H9 (cell line): ENCODE measurements at regions not wholly inside any gene's neighbourhood (a gene's known extent, or its start where the extent isn't known, plus 50 kb on each side); places are given as distances from the start of the nearest gene placed in this dataset.

Experiments
- DNase-seq: peaks from one replicate; pipeline ENCODE4 v3.0.0-alpha.2; 2017
- H2AFZ ChIP-seq: one replicate; pipeline ENCODE4 v1.6.1; 2013; ENCODE audit warnings: mild to moderate bottlenecking, low read length, control low read depth, moderate library complexity
- H2AK5ac ChIP-seq: 2 replicates; pipeline ENCODE4 v1.6.1; 2013; ENCODE audit warnings: low read length, control low read depth, mixed read lengths; ENCODE audit not compliant: insufficient read length
- H2BK120ac ChIP-seq: one replicate; pipeline ENCODE4 v1.6.1; 2013; ENCODE audit warnings: low read depth, mild to moderate bottlenecking, low read length, control low read depth, inconsistent platforms; ENCODE audit not compliant: poor library complexity, severe bottlenecking
- H2BK12ac ChIP-seq: 2 replicates; pipeline ENCODE4 v1.6.1; 2013; ENCODE audit warnings: low read length, control low read depth, mixed read lengths, low read depth; ENCODE audit not compliant: insufficient read length
- H2BK15ac ChIP-seq: 2 replicates; pipeline ENCODE4 v1.6.1; 2013; ENCODE audit warnings: low read depth, low read length, control low read depth
- H2BK20ac ChIP-seq: one replicate; pipeline ENCODE4 v1.6.1; 2013; ENCODE audit warnings: low read depth, mild to moderate bottlenecking, low read length, control low read depth, inconsistent platforms; ENCODE audit not compliant: poor library complexity, severe bottlenecking
- H2BK5ac ChIP-seq: 2 replicates; pipeline ENCODE4 v1.6.1; 2013; ENCODE audit warnings: low read length, control low read depth, mixed read lengths; ENCODE audit not compliant: insufficient read length
- H3K14ac ChIP-seq: 2 replicates; pipeline ENCODE4 v1.6.1; 2013; ENCODE audit warnings: low read length, control low read depth; ENCODE audit not compliant: insufficient read depth
- H3K18ac ChIP-seq: 2 replicates; pipeline ENCODE4 v1.6.1; 2013; ENCODE audit warnings: low read depth, mild to moderate bottlenecking, mixed read lengths, low read length, control low read depth; ENCODE audit not compliant: insufficient read length
- H3K23ac ChIP-seq: 2 replicates; pipeline ENCODE4 v1.6.1; 2013; ENCODE audit warnings: low read length, control low read depth, mixed read lengths, low read depth; ENCODE audit not compliant: insufficient read length
- H3K23me2 ChIP-seq: 2 replicates; pipeline ENCODE4 v1.6.1; 2013; ENCODE audit warnings: low read depth, mild to moderate bottlenecking, mixed read lengths, low read length, control low read depth; ENCODE audit not compliant: insufficient read length, poor library complexity, severe bottlenecking
- H3K27ac ChIP-seq: 2 replicates; pipeline ENCODE4 v1.5.1; 2013; ENCODE audit warnings: low read length, control low read depth, mixed read lengths, low read depth; ENCODE audit not compliant: insufficient read length
- H3K27me3 ChIP-seq: 2 replicates; pipeline ENCODE4 v1.6.1; 2013; ENCODE audit warnings: low read length, control low read depth, inconsistent platforms; ENCODE audit not compliant: insufficient read depth
- H3K4ac ChIP-seq: 2 replicates; pipeline ENCODE4 v1.6.1; 2013; ENCODE audit warnings: low read depth, mild to moderate bottlenecking, control low read depth, inconsistent platforms, low read length, moderate library complexity
- H3K4me1 ChIP-seq: 2 replicates; pipeline ENCODE4 v1.6.1; 2013; ENCODE audit warnings: low read length, control low read depth, inconsistent platforms; ENCODE audit not compliant: insufficient read depth
- H3K4me2 ChIP-seq: 2 replicates; pipeline ENCODE4 v1.6.1; 2013; ENCODE audit warnings: low read length, control low read depth, mixed read lengths; ENCODE audit not compliant: insufficient read length, insufficient read depth
- H3K56ac ChIP-seq: 2 replicates; pipeline ENCODE4 v1.6.1; 2013; ENCODE audit warnings: low read depth, mild to moderate bottlenecking, mixed read lengths, low read length, control low read depth; ENCODE audit not compliant: insufficient read length
- H3K79me1 ChIP-seq: 2 replicates; pipeline ENCODE4 v1.6.1; 2013; ENCODE audit warnings: low read depth, mild to moderate bottlenecking, moderate library complexity, low read length, control low read depth, inconsistent platforms; ENCODE audit not compliant: insufficient read depth, poor library complexity, severe bottlenecking
- H3K79me2 ChIP-seq: 2 replicates; pipeline ENCODE4 v1.6.1; 2013; ENCODE audit warnings: low read length, control low read depth, inconsistent platforms; ENCODE audit not compliant: insufficient read depth
- H3K9ac ChIP-seq: 2 replicates; pipeline ENCODE4 v1.6.1; 2013; ENCODE audit warnings: low read length, control low read depth, mixed read lengths; ENCODE audit not compliant: insufficient read length; ENCODE audit errors: extremely low read depth
- H3K9me3 ChIP-seq: one replicate; pipeline ENCODE4 v1.6.1; 2013; ENCODE audit warnings: low read depth, low read length, inconsistent platforms; ENCODE audit not compliant: control insufficient read depth
- H3T11ph ChIP-seq: one replicate; pipeline ENCODE4 v1.6.1; 2013; ENCODE audit warnings: mild to moderate bottlenecking, low read length, control low read depth, inconsistent platforms
- H4K20me1 ChIP-seq: one replicate; pipeline ENCODE4 v1.6.1; 2013; ENCODE audit not compliant: control insufficient read depth, insufficient read length, insufficient read depth
- H4K5ac ChIP-seq: 2 replicates; pipeline ENCODE4 v1.6.1; 2013; ENCODE audit warnings: low read depth, mild to moderate bottlenecking, mixed read lengths, low read length, control low read depth; ENCODE audit not compliant: insufficient read length
- H4K8ac ChIP-seq: replicated peaks from 2 replicates; pipeline ENCODE4 v1.6.1; 2013; ENCODE audit warnings: low read length, control low read depth, mixed read lengths, low read depth; ENCODE audit not compliant: insufficient read length
- H4K91ac ChIP-seq: 2 replicates; pipeline ENCODE4 v1.6.1; 2013; ENCODE audit warnings: low read depth, mild to moderate bottlenecking, moderate library complexity, mixed read lengths, low read length, control low read depth; ENCODE audit not compliant: insufficient read length
- H3K27ac Mint-ChIP-seq, 3 experiments: 2 replicates in 2 of 3; 3 replicates in 1 of 3; pipeline ENCODE4 v1.8.0; 2020 to 2021; ENCODE audit warnings: mixed read lengths in 3 of 3, mild to moderate bottlenecking in 1 of 3, moderate library complexity in 1 of 3
- H3K27me3 Mint-ChIP-seq: 2 replicates; pipeline ENCODE4 v1.8.0; 2021; ENCODE audit warnings: low read depth, mild to moderate bottlenecking, moderate library complexity, mixed read lengths
- H3K36me3 Mint-ChIP-seq, 3 experiments: 2 replicates in 2 of 3; 3 replicates in 1 of 3; pipeline ENCODE4 v1.8.0; 2020 to 2021; ENCODE audit warnings: low read depth in 3 of 3, mixed read lengths in 3 of 3; ENCODE audit not compliant: insufficient read depth in 1 of 3
- H3K4me1 Mint-ChIP-seq, 2 experiments: 2 replicates each; pipeline ENCODE4 v1.8.0; 2020; ENCODE audit warnings: mixed read lengths in 2 of 2
- H3K4me3 Mint-ChIP-seq, 2 experiments: 2 replicates in 1 of 2; 3 replicates in 1 of 2; pipeline ENCODE4 v1.8.0; 2020 to 2021; ENCODE audit warnings: mild to moderate bottlenecking in 2 of 2, mixed read lengths in 2 of 2, moderate library complexity in 1 of 2
- H3K9me3 Mint-ChIP-seq, 2 experiments: 2 replicates in 1 of 2; 3 replicates in 1 of 2; pipeline ENCODE4 v1.8.0; 2020; ENCODE audit warnings: mild to moderate bottlenecking in 2 of 2, mixed read lengths in 2 of 2, moderate library complexity in 1 of 2
- WGBS: extraction: QIAGEN DNeasy Blood & Tissue Kit; methylation state at CpG from one replicate; pipeline ENCODE4 v1.1.7; 2013; ENCODE audit warnings: missing lambda C conversion rate, low lambda C conversion rate, mixed read lengths; ENCODE audit not compliant: insufficient read length; ENCODE audit errors: extremely low coverage; 5-methylcytosine and 5-hydroxymethylcytosine counted together
- TF ChIP-seq, protein P1 (sequence below): fragments of 200-600 bp; sonication (generic); conservative IDR thresholded peaks from 3 replicates; pipeline ENCODE4 v1.8.0; 2021; ENCODE audit warnings: antibody characterized with exemption, mild to moderate bottlenecking

- H3K4me2 ChIP-seq, result no peak overlapping the region
- no peak for DNase-seq
- no peak overlapping the region for H3K27ac ChIP-seq
- Mint-ChIP-seq H3K27ac (no peak overlapping the region), H3K36me3 (no peaks in the 10 kb centered on the region), H3K4me3 (no peak overlapping the region), H3K9me3 (no peaks in the 10 kb centered on the region), H3K4me1 (peaks cover 2 to 3% of the 10 kb centered on the region in 2 experiments; a peak in 3 of 4 replicates), H3K27me3 (no peaks in the 10 kb centered on the region)
- WGBS, result no CpG with 5 or more reads among the region's 2 CpGs
- H4K91ac ChIP-seq, result no peak overlapping the region
- no peak overlapping the region for H3T11ph ChIP-seq
- H3K18ac ChIP-seq, result no peak overlapping the region
- no peaks in the 10 kb centered on the region for H3K23me2 ChIP-seq
- H2BK12ac ChIP-seq, result no peak overlapping the region
- H4K8ac ChIP-seq, result no peak overlapping the region
- no peaks in the 10 kb centered on the region for H3K27me3 ChIP-seq
- H3K4me1 ChIP-seq, result no peaks in the 10 kb centered on the region
- H3K14ac ChIP-seq, result no peak overlapping the region
- no peak overlapping the region for H3K9ac ChIP-seq
- H3K79me2 ChIP-seq, result no peaks in the 10 kb centered on the region
- H4K20me1 ChIP-seq, result no peaks in the 10 kb centered on the region
- no peak overlapping the region for H3K4ac ChIP-seq
- H2BK120ac ChIP-seq, result no peak overlapping the region
- TF ChIP-seq, protein P1, sequence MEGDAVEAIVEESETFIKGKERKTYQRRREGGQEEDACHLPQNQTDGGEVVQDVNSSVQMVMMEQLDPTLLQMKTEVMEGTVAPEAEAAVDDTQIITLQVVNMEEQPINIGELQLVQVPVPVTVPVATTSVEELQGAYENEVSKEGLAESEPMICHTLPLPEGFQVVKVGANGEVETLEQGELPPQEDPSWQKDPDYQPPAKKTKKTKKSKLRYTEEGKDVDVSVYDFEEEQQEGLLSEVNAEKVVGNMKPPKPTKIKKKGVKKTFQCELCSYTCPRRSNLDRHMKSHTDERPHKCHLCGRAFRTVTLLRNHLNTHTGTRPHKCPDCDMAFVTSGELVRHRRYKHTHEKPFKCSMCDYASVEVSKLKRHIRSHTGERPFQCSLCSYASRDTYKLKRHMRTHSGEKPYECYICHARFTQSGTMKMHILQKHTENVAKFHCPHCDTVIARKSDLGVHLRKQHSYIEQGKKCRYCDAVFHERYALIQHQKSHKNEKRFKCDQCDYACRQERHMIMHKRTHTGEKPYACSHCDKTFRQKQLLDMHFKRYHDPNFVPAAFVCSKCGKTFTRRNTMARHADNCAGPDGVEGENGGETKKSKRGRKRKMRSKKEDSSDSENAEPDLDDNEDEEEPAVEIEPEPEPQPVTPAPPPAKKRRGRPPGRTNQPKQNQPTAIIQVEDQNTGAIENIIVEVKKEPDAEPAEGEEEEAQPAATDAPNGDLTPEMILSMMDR, result no peak
- H3K23ac ChIP-seq, result no peak overlapping the region
- no peak overlapping the region for H2AFZ ChIP-seq
- no peak overlapping the region for H2BK5ac ChIP-seq
- no peak overlapping the region for H2AK5ac ChIP-seq
- H3K79me1 ChIP-seq, result no peaks in the 10 kb centered on the region
- H3K9me3 ChIP-seq, result no peaks in the 10 kb centered on the region
- H3K56ac ChIP-seq, result no peak overlapping the region
- H2BK20ac ChIP-seq, result no peak overlapping the region
- no peak overlapping the region for H4K5ac ChIP-seq
- no peak overlapping the region for H2BK15ac ChIP-seq
Measured at GRCh38 chr4:113824396-113824795, 62.9 kb upstream of the CAMK2D start.
